IMR-90 (cell line): ENCODE measurements at regions not wholly inside any gene's neighbourhood (a gene's known extent, or its start where the extent isn't known, plus 50 kb on each side); places are given as distances from the start of the nearest gene placed in this dataset.

ENCODE experiments used
- ATAC-seq: fragments of 200-7000 bp; cut with Tn5 transposase; 2 replicates; pipeline ENCODE4 v1.9.1; 2020; ENCODE audit warnings: low read depth, mild to moderate bottlenecking, moderate library complexity
- BruUV-seq: library from RNA; stranded (reverse); fragments of 400-500 nt; replicated peaks from 2 replicates; lab custom pipeline; 2021; lab: Mats Ljungman, UMichigan
- CTCF ChIA-PET: fragments of 300-600 bp; formaldehyde crosslinking; extraction: SDS; loops from one replicate; lab custom pipeline; 2021; ENCODE audit warnings: antibody characterized with exemption; lab: Yijun Ruan, JAX
- POLR2A ChIA-PET: fragments of 300-600 bp; sonication (Branson Sonifier 250); formaldehyde crosslinking; loops from one replicate; lab custom pipeline; 2022; ENCODE audit warnings: antibody characterized with exemption; ENCODE audit not compliant: unreplicated experiment; lab: Charles Lee
- DNase-seq: peaks from one replicate; pipeline ENCODE4 v3.0.0; 2013
- H2AFZ ChIP-seq: replicated peaks from 2 replicates; pipeline ENCODE3; 2013; ENCODE audit warnings: low read length, mild to moderate bottlenecking; ENCODE audit not compliant: poor library complexity
- H2AK5ac ChIP-seq: 2 replicates; pipeline ENCODE4 v1.6.1; 2013; ENCODE audit warnings: low read depth, low read length, inconsistent platforms
- H2AK9ac ChIP-seq: replicated peaks from 2 replicates; pipeline ENCODE3; 2013; ENCODE audit warnings: mild to moderate bottlenecking, low read depth, low read length, moderate library complexity; ENCODE audit not compliant: poor library complexity
- H2BK120ac ChIP-seq: 2 replicates; pipeline ENCODE4 v1.6.1; 2013; ENCODE audit warnings: low read depth, low read length, inconsistent platforms
- H2BK15ac ChIP-seq: 3 replicates; pipeline ENCODE4 v1.6.1; 2013; ENCODE audit warnings: low read depth, low read length, inconsistent platforms
- H2BK20ac ChIP-seq: 2 replicates; pipeline ENCODE4 v1.6.1; 2013; ENCODE audit warnings: low read depth, mild to moderate bottlenecking, inconsistent platforms, low read length, moderate library complexity
- H2BK5ac ChIP-seq: 2 replicates; pipeline ENCODE4 v1.6.1; 2013; ENCODE audit warnings: mild to moderate bottlenecking, low read depth, low read length, inconsistent platforms; ENCODE audit not compliant: poor library complexity, severe bottlenecking
- H3K14ac ChIP-seq: replicated peaks from 2 replicates; pipeline ENCODE4 v1.6.1; 2013; ENCODE audit warnings: low read depth, low read length, inconsistent platforms
- H3K18ac ChIP-seq: 2 replicates; pipeline ENCODE4 v1.6.1; 2013; ENCODE audit warnings: low read depth, low read length, control low read depth
- H3K23ac ChIP-seq: 2 replicates; pipeline ENCODE4 v1.6.1; 2013; ENCODE audit warnings: low read depth, low read length, inconsistent platforms
- H3K27ac ChIP-seq: 2 replicates; pipeline ENCODE4 v1.5.1; 2013; ENCODE audit warnings: mild to moderate bottlenecking, control low read depth, low read length; ENCODE audit not compliant: insufficient read depth
- H3K27me3 ChIP-seq: 2 replicates; pipeline ENCODE4 v1.6.1; 2013; ENCODE audit warnings: low read length; ENCODE audit not compliant: control insufficient read depth, insufficient read depth
- H3K36me3 ChIP-seq: 2 replicates; pipeline ENCODE4 v1.6.1; 2013; ENCODE audit warnings: low read length, mixed read lengths; ENCODE audit not compliant: control insufficient read depth, insufficient read depth
- H3K4ac ChIP-seq: 2 replicates; pipeline ENCODE4 v1.6.1; 2013; ENCODE audit warnings: low read depth, low read length, inconsistent platforms
- H3K4me1 ChIP-seq: 2 replicates; pipeline ENCODE4 v1.6.1; 2013; ENCODE audit warnings: low read length, mixed read lengths; ENCODE audit not compliant: control insufficient read depth, insufficient read depth
- H3K4me2 ChIP-seq: 2 replicates; pipeline ENCODE4 v1.6.1; 2013; ENCODE audit warnings: low read depth, mild to moderate bottlenecking, control low read depth, low read length, moderate library complexity
- H3K4me3 ChIP-seq: 2 replicates; pipeline ENCODE4 v1.5.1; 2013; ENCODE audit warnings: low read depth, mild to moderate bottlenecking, control low read depth, low read length, moderate library complexity; ENCODE audit not compliant: insufficient read depth
- H3K56ac ChIP-seq: 2 replicates; pipeline ENCODE4 v1.6.1; 2013; ENCODE audit warnings: low read length, inconsistent platforms; ENCODE audit not compliant: insufficient read depth; ENCODE audit errors: extremely low read depth
- H3K79me1 ChIP-seq, 2 experiments: 2 replicates each; pipeline ENCODE4 v1.6.1; 2013; ENCODE audit warnings: low read length in 2 of 2, inconsistent platforms in 1 of 2, low read depth in 1 of 2
- H3K9ac ChIP-seq: 2 replicates; pipeline ENCODE4 v1.6.1; 2013; ENCODE audit warnings: low read depth, low read length, control low read depth
- H3K9me1 ChIP-seq: 2 replicates; pipeline ENCODE4 v1.6.1; 2013; ENCODE audit warnings: low read length, inconsistent platforms; ENCODE audit not compliant: insufficient read depth
- H3K9me3 ChIP-seq: 2 replicates; pipeline ENCODE4 v1.6.1; 2013; ENCODE audit warnings: low read length; ENCODE audit not compliant: control insufficient read depth, insufficient read depth
- H4K20me1 ChIP-seq: 2 replicates; pipeline ENCODE4 v1.6.1; 2013; ENCODE audit warnings: low read length, inconsistent platforms; ENCODE audit not compliant: insufficient read depth
- H4K5ac ChIP-seq: 2 replicates; pipeline ENCODE4 v1.6.1; 2013; ENCODE audit warnings: mild to moderate bottlenecking, low read depth, low read length, control low read depth
- H4K8ac ChIP-seq, 2 experiments: 2 replicates each; pipeline ENCODE4 v1.6.1; 2013; ENCODE audit warnings: low read depth in 2 of 2, low read length in 2 of 2, control low read depth in 1 of 2, inconsistent platforms in 1 of 2
- H4K91ac ChIP-seq: 2 replicates; pipeline ENCODE4 v1.6.1; 2013; ENCODE audit warnings: low read depth, low read length, inconsistent platforms; ENCODE audit not compliant: insufficient read depth
- CEBPB ChIP-seq: IDR thresholded peaks from 2 replicates; pipeline ENCODE4 v1.6.1; 2012; ENCODE audit warnings: low read depth, low read length, improper control_type of control experiment
- RAD21 ChIP-seq: IDR thresholded peaks from 2 replicates; pipeline ENCODE4 v1.6.1; 2012; ENCODE audit warnings: low read length, improper control_type of control experiment
- RCOR1 ChIP-seq: IDR thresholded peaks from 2 replicates; pipeline ENCODE4 v1.6.1; 2012; ENCODE audit warnings: mild to moderate bottlenecking, low read length, improper control_type of control experiment; ENCODE audit not compliant: insufficient replicate concordance
- WGBS, 2 experiments: methylation state at CpG; one replicate each; pipeline versions ENCODE4 v1.1.5 to v1.1.7; 2013; ENCODE audit warnings: missing lambda C conversion rate in 2 of 2; ENCODE audit not compliant: insufficient read length in 1 of 2; ENCODE audit errors: extremely low coverage in 2 of 2; 5-methylcytosine and 5-hydroxymethylcytosine counted together
- dilution Hi-C: fragments of 300-500 bp; cut with HindIII; formaldehyde crosslinking; loops from one replicate; pipeline ENCODE4 v1.14.3; 2018; ENCODE audit warnings: low sequenced_read_pairs; ENCODE audit not compliant: unreplicated experiment
- in situ Hi-C: fragments of 300-500 bp; cut with MboI; formaldehyde crosslinking; loops from 3 replicates; pipeline ENCODE4 v1.14.3; 2019; ENCODE audit warnings: low sequenced_read_pairs, inconsistent platforms, mixed read lengths
- intact Hi-C: fragments of 100-400 bp; cut with micrococcal nuclease; formaldehyde crosslinking; loops from 2 replicates; pipeline ENCODE4 v1.10.0; 2022

DNA sequence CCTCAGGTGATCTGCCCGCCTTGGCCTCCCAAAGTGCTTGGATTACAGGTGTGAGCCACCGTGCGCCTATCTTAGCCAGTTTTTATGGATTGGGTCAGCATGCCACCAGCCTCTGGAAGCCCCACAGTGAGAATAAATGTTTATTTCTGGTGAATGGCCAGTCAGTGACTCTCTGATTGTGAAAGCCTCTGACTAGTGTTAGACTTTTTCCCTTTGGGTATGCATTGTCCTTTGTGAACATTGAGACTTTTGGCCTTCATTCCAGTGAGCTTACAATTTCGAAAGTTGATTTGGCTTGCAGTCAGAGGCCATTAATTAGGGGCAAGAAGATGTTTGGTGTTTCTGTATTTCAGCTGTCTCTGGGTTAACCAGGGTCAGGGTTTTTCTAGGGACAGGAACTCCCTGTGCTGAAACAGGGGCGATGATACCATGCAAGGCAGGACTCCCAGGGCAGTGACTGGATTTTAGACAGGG, 274.5 kb upstream of the C2CD4B start:
- H3K9ac ChIP-seq = no peak overlapping the region
- peak overlapping the region; percentile 80 for H3K18ac ChIP-seq
- in situ Hi-C loops (no loop called here), intact Hi-C loops (no loop called here), dilution Hi-C loops (no loop called here)
- peak overlapping the region; percentile 41 for H3K4me2 ChIP-seq
- ChIA-PET CTCF (interaction anchor here (1.1 kb wide), 1 partner anchor 15 kb away, joined by 4 read pairs; no protein-coding TSS in a partner anchor), POLR2A (no interaction called here)
- H3K14ac ChIP-seq = peak overlapping the region; percentile 10; the same call in 1 of the 2 replicates
- H3K27ac ChIP-seq = peak overlapping the region; percentile 38; the same call in 1 of the 2 replicates
- no peak overlapping the region for H3K4me3 ChIP-seq
- peak overlapping the region; percentile 36; the same call in 1 of the 2 replicates for H4K5ac ChIP-seq
- H2BK15ac ChIP-seq = peak overlapping the region; percentile 39; the same call in 2 of the 3 replicates
- peak overlapping the region; percentile 41 for H2BK20ac ChIP-seq
- H2AK5ac ChIP-seq = peak overlapping the region; percentile 75; the same call in 1 of the 2 replicates
- no peak overlapping the region for H3K56ac ChIP-seq
- no TSS peak for BruUV-seq
- H2BK120ac ChIP-seq = peak overlapping the region; percentile 76; the same call in 1 of the 2 replicates
- no peaks in the 10 kb centered on the region for H3K9me3 ChIP-seq
- ATAC-seq (peak; percentile 78), DNase-seq (peak; percentile 75)
- no peak overlapping the region for H2AFZ ChIP-seq
- H2BK5ac ChIP-seq = peak overlapping the region; percentile 1
- H4K20me1 ChIP-seq = peaks cover 5% of the 10 kb centered on the region
- peak overlapping the region; percentile 56; the same call in 1 of the 2 replicates for H3K4ac ChIP-seq
- H4K91ac ChIP-seq = 0 out of 2 replicates have a peak overlapping the region, but pooled peaks have one; percentile 33
- no peak overlapping the region for H2AK9ac ChIP-seq
- peaks cover 12% of the 10 kb centered on the region for H3K4me1 ChIP-seq
- H3K36me3 ChIP-seq = no peaks in the 10 kb centered on the region
- no peak overlapping the region for H3K23ac ChIP-seq
- H3K27me3 ChIP-seq = no peaks in the 10 kb centered on the region
- WGBS, 2 experiments = 80% methylated on average over 1 of the region's 5 CpGs; no CpG with 5 or more reads in 1 of the 2 experiments
- peaks cover 26% of the 10 kb centered on the region for H3K9me1 ChIP-seq
- H3K79me1 ChIP-seq = peaks cover 26 to 35% of the 10 kb centered on the region in 2 experiments
- TF ChIP-seq CEBPB (peak; percentile 86), RAD21 (no peak), RCOR1 (no peak)
- peak overlapping the region in 1 of 2 experiments; percentile 39; a peak in 1 of 4 replicates for H4K8ac ChIP-seq
